ENCODE measurements at regions not wholly inside any gene's neighbourhood (a gene's known extent, or its start where the extent isn't known, plus 50 kb on each side); places are given as distances from the start of the nearest gene placed in this dataset.

GRCh38 chr3:168325684-168326083 is 230.0 kb upstream of the GOLIM4 start:
- Histone ChIP-seq H3K27me3 (ENCODE audit: insufficient read depth, low read length) (no peaks in the 10 kb centered on the region), H4K20me1 (ENCODE audit: insufficient read depth, low read length) (no peaks in the 10 kb centered on the region), H3K79me2 (ENCODE audit: insufficient read depth, low read length) (no peaks in the 10 kb centered on the region), H3K4me3 (ENCODE audit: insufficient read depth, low read depth, low read length) (no peak overlapping the region), H3K9me3 (ENCODE audit: insufficient read depth, low read depth, low read length) (no peaks in the 10 kb centered on the region), H3K4me2 (ENCODE audit: low read length) (no peak overlapping the region), H3K4me1 (ENCODE audit: insufficient read depth, low read length) (no peaks in the 10 kb centered on the region), H3K9ac (ENCODE audit: low read length) (no peak overlapping the region), H3K27ac (ENCODE audit: low read depth, low read length) (no peak overlapping the region), H3K36me3 (ENCODE audit: insufficient read depth, low read length) (no peaks in the 10 kb centered on the region), H2AFZ (ENCODE audit: low read depth, low read length) (no peak overlapping the region)
- no peak for DNase-seq (ENCODE audit: low read depth)
- Mint-ChIP-seq H3K9me3 (ENCODE audit: unreplicated experiment) (no peaks in the 10 kb centered on the region), H3K4me1 (ENCODE audit: low read depth, unreplicated experiment) (no peaks in the 10 kb centered on the region), H3K27me3 (ENCODE audit: low read depth, unreplicated experiment) (no peaks in the 10 kb centered on the region), H3K27ac (ENCODE audit: unreplicated experiment) (no peak overlapping the region), H3K36me3 (ENCODE audit: low read depth, unreplicated experiment) (no peaks in the 10 kb centered on the region), H3K4me3 (ENCODE audit: unreplicated experiment) (no peak overlapping the region)
- FAIRE-seq, result no peak
- TF ChIP-seq CTCF (IDR thresholded peaks at IDR 0.05; ENCODE audit: insufficient read depth, low read depth, low read length) (no peak), EZH2 (IDR thresholded peaks at IDR 0.05; ENCODE audit: insufficient read depth, low read length) (no peak)

DNA sequence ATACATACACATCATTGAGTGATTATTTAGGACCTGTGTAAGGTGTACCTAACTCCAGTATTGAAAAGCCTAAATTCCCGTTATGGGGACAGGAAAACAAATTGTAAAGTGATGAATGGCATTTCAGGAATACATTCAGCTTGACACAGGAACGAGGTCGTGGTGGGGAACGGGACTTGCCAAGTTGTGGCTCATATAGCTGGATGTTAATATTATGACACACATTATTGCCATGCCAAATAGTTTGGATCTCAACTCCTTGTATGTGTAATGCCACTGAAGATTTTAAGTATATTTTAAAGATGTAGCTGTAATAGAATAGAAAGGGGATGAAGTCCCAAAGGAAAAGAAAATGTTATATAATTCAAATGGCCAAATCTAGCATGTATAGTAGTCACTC is 227.2 kb upstream of the GOLIM4 start:
- H3K4me1 ChIP-seq (ENCODE audit: insufficient read depth, low read length), result no peaks in the 10 kb centered on the region
- FAIRE-seq (no peak), DNase-seq (ENCODE audit: low read depth) (peak; percentile 25)
- H3K9me3 ChIP-seq (ENCODE audit: insufficient read depth, low read depth, low read length), result no peaks in the 10 kb centered on the region
- H3K79me2 ChIP-seq (ENCODE audit: insufficient read depth, low read length), result no peaks in the 10 kb centered on the region
- H3K4me1 Mint-ChIP-seq (ENCODE audit: low read depth, unreplicated experiment), result no peaks in the 10 kb centered on the region
- H3K27ac Mint-ChIP-seq (ENCODE audit: unreplicated experiment), result no peak overlapping the region
- no peaks in the 10 kb centered on the region for H3K27me3 ChIP-seq (ENCODE audit: insufficient read depth, low read length)
- no peaks in the 10 kb centered on the region for H3K9me3 Mint-ChIP-seq (ENCODE audit: unreplicated experiment)
- no peaks in the 10 kb centered on the region for H3K27me3 Mint-ChIP-seq (ENCODE audit: low read depth, unreplicated experiment)
- no peak overlapping the region for H3K9ac ChIP-seq (ENCODE audit: low read length)
- no peaks in the 10 kb centered on the region for H4K20me1 ChIP-seq (ENCODE audit: insufficient read depth, low read length)
- H3K36me3 ChIP-seq (ENCODE audit: insufficient read depth, low read length), result no peaks in the 10 kb centered on the region
- H2AFZ ChIP-seq (ENCODE audit: low read depth, low read length), result no peak overlapping the region
- no peak overlapping the region for H3K4me3 Mint-ChIP-seq (ENCODE audit: unreplicated experiment)
- H3K4me2 ChIP-seq (ENCODE audit: low read length), result no peak overlapping the region
- TF ChIP-seq CTCF (IDR thresholded peaks at IDR 0.05; ENCODE audit: insufficient read depth, low read depth, low read length) (no peak), EZH2 (IDR thresholded peaks at IDR 0.05; ENCODE audit: insufficient read depth, low read length) (no peak)
- no peak overlapping the region for H3K4me3 ChIP-seq (ENCODE audit: insufficient read depth, low read depth, low read length)
- H3K36me3 Mint-ChIP-seq (ENCODE audit: low read depth, unreplicated experiment), result no peaks in the 10 kb centered on the region
- H3K27ac ChIP-seq (ENCODE audit: low read depth, low read length), result no peak overlapping the region

GRCh38 chr3:168314166-168314565 is 218.4 kb upstream of the GOLIM4 start:
- Histone ChIP-seq H3K27ac (ENCODE audit: low read depth, low read length) (no peak overlapping the region), H4K20me1 (ENCODE audit: insufficient read depth, low read length) (no peaks in the 10 kb centered on the region), H3K9me3 (ENCODE audit: insufficient read depth, low read depth, low read length) (no peaks in the 10 kb centered on the region), H3K27me3 (ENCODE audit: insufficient read depth, low read length) (no peaks in the 10 kb centered on the region), H3K9ac (ENCODE audit: low read length) (no peak overlapping the region), H3K4me1 (ENCODE audit: insufficient read depth, low read length) (no peaks in the 10 kb centered on the region), H2AFZ (ENCODE audit: low read depth, low read length) (no peak overlapping the region), H3K4me3 (ENCODE audit: insufficient read depth, low read depth, low read length) (no peak overlapping the region), H3K79me2 (ENCODE audit: insufficient read depth, low read length) (no peaks in the 10 kb centered on the region), H3K36me3 (ENCODE audit: insufficient read depth, low read length) (no peaks in the 10 kb centered on the region), H3K4me2 (ENCODE audit: low read length) (no peak overlapping the region)
- DNase-seq (ENCODE audit: low read depth) (no peak), FAIRE-seq (no peak)
- no peak for TF ChIP-seq EZH2 (IDR thresholded peaks at IDR 0.05; ENCODE audit: insufficient read depth, low read length)
- no peak for TF ChIP-seq CTCF (IDR thresholded peaks at IDR 0.05; ENCODE audit: insufficient read depth, low read depth, low read length)
- H3K4me1 Mint-ChIP-seq (ENCODE audit: low read depth, unreplicated experiment), result no peaks in the 10 kb centered on the region
- no peak overlapping the region for H3K4me3 Mint-ChIP-seq (ENCODE audit: unreplicated experiment)
- no peaks in the 10 kb centered on the region for H3K27me3 Mint-ChIP-seq (ENCODE audit: low read depth, unreplicated experiment)
- no peaks in the 10 kb centered on the region for H3K36me3 Mint-ChIP-seq (ENCODE audit: low read depth, unreplicated experiment)
- no peaks in the 10 kb centered on the region for H3K9me3 Mint-ChIP-seq (ENCODE audit: unreplicated experiment)
- no peak overlapping the region for H3K27ac Mint-ChIP-seq (ENCODE audit: unreplicated experiment)
